Smooth muscle cell (in vitro differentiated cells): ENCODE measurements at regions not wholly inside any gene's neighbourhood (a gene's known extent, or its start where the extent isn't known, plus 50 kb on each side); places are given as distances from the start of the nearest gene placed in this dataset.

ENCODE experiments used
- DNase-seq: peaks from one replicate; lab custom pipeline; 2025; ENCODE audit not compliant: unreplicated experiment; lab: John Stamatoyannopoulos, UW
- H2AFZ ChIP-seq: fragments of 200-600 bp; sonication (generic); 2 replicates; pipeline ENCODE4 v1.6.0; 2016; ENCODE audit warnings: antibody characterized with exemption, low read depth, mild to moderate bottlenecking
- H3F3A ChIP-seq: fragments of 200-600 bp; sonication (generic); 2 replicates; pipeline ENCODE4 v1.6.0; 2017; ENCODE audit warnings: antibody characterized with exemption, low read depth
- H3K27ac ChIP-seq: fragments of 200-600 bp; sonication (generic); 2 replicates; pipeline ENCODE4 v1.5.1; 2016; ENCODE audit warnings: low read depth, mild to moderate bottlenecking
- H3K27me3 ChIP-seq: fragments of 200-600 bp; sonication (generic); 2 replicates; pipeline ENCODE4 v1.6.1; 2016; ENCODE audit warnings: low read depth, mild to moderate bottlenecking
- H3K36me3 ChIP-seq: fragments of 200-600 bp; sonication (generic); 2 replicates; pipeline ENCODE4 v1.5.1; 2016; ENCODE audit warnings: low read depth
- H3K4me1 ChIP-seq: fragments of 200-600 bp; sonication (generic); 2 replicates; pipeline ENCODE4 v1.5.1; 2016; ENCODE audit warnings: low read depth
- H3K4me2 ChIP-seq: fragments of 200-600 bp; sonication (generic); 2 replicates; pipeline ENCODE4 v1.6.0; 2016; ENCODE audit warnings: mild to moderate bottlenecking
- H3K4me3 ChIP-seq: fragments of 200-600 bp; sonication (generic); 2 replicates; pipeline ENCODE4 v1.5.1; 2016; ENCODE audit warnings: mild to moderate bottlenecking
- H3K79me2 ChIP-seq: fragments of 200-600 bp; sonication (generic); 2 replicates; pipeline ENCODE4 v1.6.0; 2016; ENCODE audit warnings: low read depth, mild to moderate bottlenecking
- H3K9ac ChIP-seq: fragments of 200-600 bp; sonication (generic); 2 replicates; pipeline ENCODE4 v1.6.0; 2016; ENCODE audit warnings: low read depth
- H3K9me3 ChIP-seq: fragments of 200-600 bp; sonication (generic); replicated peaks from 2 replicates; pipeline ENCODE4 v1.5.1; 2016; ENCODE audit warnings: low read depth
- H4K20me1 ChIP-seq: fragments of 200-600 bp; sonication (generic); 2 replicates; pipeline ENCODE4 v1.6.0; 2016; ENCODE audit warnings: low read depth
- WGBS: methylation state at CpG from one replicate; pipeline ENCODE4 v1.1.7; 2016; ENCODE audit warnings: low lambda C conversion rate; 5-methylcytosine and 5-hydroxymethylcytosine counted together
- TF ChIP-seq, protein P1 (sequence below): fragments of 200-600 bp; sonication (generic); IDR thresholded peaks from 2 replicates; pipeline ENCODE4 v1.5.1; 2017; ENCODE audit warnings: borderline replicate concordance, mild to moderate bottlenecking, antibody characterized with exemption; ENCODE audit not compliant: insufficient read depth, poor library complexity, severe bottlenecking

GRCh38 chr14:65838565-65838964, 426.0 kb downstream of the FUT8 start:
- TF ChIP-seq, protein P1, sequence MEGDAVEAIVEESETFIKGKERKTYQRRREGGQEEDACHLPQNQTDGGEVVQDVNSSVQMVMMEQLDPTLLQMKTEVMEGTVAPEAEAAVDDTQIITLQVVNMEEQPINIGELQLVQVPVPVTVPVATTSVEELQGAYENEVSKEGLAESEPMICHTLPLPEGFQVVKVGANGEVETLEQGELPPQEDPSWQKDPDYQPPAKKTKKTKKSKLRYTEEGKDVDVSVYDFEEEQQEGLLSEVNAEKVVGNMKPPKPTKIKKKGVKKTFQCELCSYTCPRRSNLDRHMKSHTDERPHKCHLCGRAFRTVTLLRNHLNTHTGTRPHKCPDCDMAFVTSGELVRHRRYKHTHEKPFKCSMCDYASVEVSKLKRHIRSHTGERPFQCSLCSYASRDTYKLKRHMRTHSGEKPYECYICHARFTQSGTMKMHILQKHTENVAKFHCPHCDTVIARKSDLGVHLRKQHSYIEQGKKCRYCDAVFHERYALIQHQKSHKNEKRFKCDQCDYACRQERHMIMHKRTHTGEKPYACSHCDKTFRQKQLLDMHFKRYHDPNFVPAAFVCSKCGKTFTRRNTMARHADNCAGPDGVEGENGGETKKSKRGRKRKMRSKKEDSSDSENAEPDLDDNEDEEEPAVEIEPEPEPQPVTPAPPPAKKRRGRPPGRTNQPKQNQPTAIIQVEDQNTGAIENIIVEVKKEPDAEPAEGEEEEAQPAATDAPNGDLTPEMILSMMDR: no peak
- no peak for DNase-seq
- Histone ChIP-seq H3K9me3 (no peaks in the 10 kb centered on the region), H3K9ac (no peak overlapping the region), H3K36me3 (no peaks in the 10 kb centered on the region), H4K20me1 (no peaks in the 10 kb centered on the region), H3K4me2 (no peak overlapping the region), H2AFZ (no peak overlapping the region), H3K27me3 (peaks cover 50% of the 10 kb centered on the region), H3K27ac (no peak overlapping the region), H3K4me1 (peaks cover 1% of the 10 kb centered on the region), H3F3A (no peaks in the 10 kb centered on the region), H3K79me2 (no peaks in the 10 kb centered on the region), H3K4me3 (no peak overlapping the region)
- WGBS: 86% methylated on average over 5 of the region's 5 CpGs

GRCh38 chr14:65840118-65840751, 427.7 kb downstream of the FUT8 start:
- Histone ChIP-seq H4K20me1 (no peaks in the 10 kb centered on the region), H3K9me3 (no peaks in the 10 kb centered on the region), H2AFZ (no peak overlapping the region), H3K79me2 (no peaks in the 10 kb centered on the region), H3K4me1 (no peaks in the 10 kb centered on the region), H3K4me2 (no peak overlapping the region), H3K36me3 (no peaks in the 10 kb centered on the region), H3F3A (no peaks in the 10 kb centered on the region), H3K27me3 (peaks cover 66% of the 10 kb centered on the region), H3K27ac (no peak overlapping the region), H3K9ac (no peak overlapping the region), H3K4me3 (no peak overlapping the region)
- TF ChIP-seq, protein P1: no peak
- DNase-seq: no peak
- WGBS: 33% methylated on average over 6 of the region's 6 CpGs

DNA sequence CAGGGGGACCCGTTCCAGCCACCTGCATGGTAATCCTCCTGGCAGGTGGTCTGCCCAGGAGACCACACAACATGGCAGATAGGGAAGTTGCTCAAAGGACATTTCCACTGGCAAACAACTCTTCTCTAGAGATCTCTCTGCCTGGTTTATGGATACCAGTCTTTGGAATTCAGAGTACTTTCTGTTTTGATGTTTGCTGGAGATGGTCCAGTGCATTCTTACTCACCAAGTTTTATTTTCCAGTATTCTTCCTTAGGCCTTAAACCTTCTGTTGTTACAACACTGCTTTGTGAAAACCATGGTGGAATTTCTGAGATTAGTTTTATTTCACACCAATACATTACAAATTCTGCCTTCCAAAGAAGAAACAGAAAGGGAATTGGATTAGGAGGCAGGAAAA, 428.3 kb downstream of the FUT8 start:
- no peak for DNase-seq
- 100% methylated on average over 1 of the region's 1 CpG for WGBS

More for the DNA sequence above, 428.3 kb downstream of the FUT8 start:
- Histone ChIP-seq H3K27me3 (peaks cover 70% of the 10 kb centered on the region), H4K20me1 (no peaks in the 10 kb centered on the region), H3K9me3 (no peaks in the 10 kb centered on the region), H3K79me2 (no peaks in the 10 kb centered on the region), H3K4me2 (no peak overlapping the region), H3K4me1 (no peaks in the 10 kb centered on the region), H3K4me3 (no peak overlapping the region), H3K27ac (no peak overlapping the region), H2AFZ (no peak overlapping the region), H3K36me3 (no peaks in the 10 kb centered on the region), H3F3A (no peaks in the 10 kb centered on the region), H3K9ac (no peak overlapping the region)
- TF ChIP-seq, protein P1: no peak
